B cell (primary cell): ENCODE measurements at regions not wholly inside any gene's neighbourhood (a gene's known extent, or its start where the extent isn't known, plus 50 kb on each side); places are given as distances from the start of the nearest gene placed in this dataset.
"Not testable (repeated sequence)": the region's sequence is repeated elsewhere in the genome, so short reads cannot be mapped to it uniquely, and the experiment has no call there.

ENCODE experiments used
- ATAC-seq: fragments of 200-7000 bp; cut with Tn5 transposase; one replicate; pipeline ENCODE4 v1.10.0; 2021; ENCODE audit warnings: low read depth, mild to moderate bottlenecking, moderate number of reproducible peaks, moderate library complexity
- CTCF ChIA-PET: fragments of 350-600 bp; sonication (Branson Sonifier 250); formaldehyde crosslinking; loops from one replicate; lab custom pipeline; 2021; ENCODE audit warnings: antibody characterized with exemption, inconsistent platforms; lab: Charles Lee
- POLR2A ChIA-PET: fragments of 350-600 bp; sonication (Branson Sonifier 250); formaldehyde crosslinking; loops from one replicate; lab custom pipeline; 2021; ENCODE audit warnings: antibody characterized with exemption; lab: Charles Lee
- DNase-seq: peaks from one replicate; pipeline ENCODE4 v3.0.0; 2013
- H2AFZ ChIP-seq: 2 replicates; pipeline ENCODE4 v1.6.1; 2012; ENCODE audit warnings: mild to moderate bottlenecking, low read depth, low read length; ENCODE audit not compliant: insufficient read depth, poor library complexity, severe bottlenecking
- H3K27ac ChIP-seq, 2 donors: 1 replicate in 1 of 2; 2 replicates in 1 of 2; pipeline ENCODE4 v1.5.1; 2012 to 2013; ENCODE audit warnings: low read length in 2 of 2, mild to moderate bottlenecking in 2 of 2, moderate library complexity in 1 of 2
- H3K27me3 ChIP-seq, 4 experiments: fragments of 200-600 bp in 1 of 4; sonication (generic) in 1 of 4; replicated peaks in 1 of 4; 1 replicate in 2 of 4; 2 replicates in 2 of 4; pipeline versions ENCODE4 v1.6.1 to v1.7.0; 2013 to 2016; ENCODE audit warnings: low read length in 3 of 4, mild to moderate bottlenecking in 2 of 4, mixed read lengths in 1 of 4, moderate library complexity in 1 of 4; ENCODE audit not compliant: insufficient read depth in 4 of 4, control insufficient read depth in 3 of 4; ENCODE audit errors: control extremely low read depth in 1 of 4
- H3K36me3 ChIP-seq, 2 experiments: replicated peaks in 1 of 2; 1 replicate in 1 of 2; 2 replicates in 1 of 2; pipeline versions ENCODE4 v1.6.1 to v1.7.1; 2013; ENCODE audit warnings: low read length in 1 of 2; ENCODE audit not compliant: insufficient read depth in 2 of 2, control insufficient read depth in 1 of 2; ENCODE audit errors: control extremely low read depth in 1 of 2, extremely low read depth in 1 of 2
- H3K4me1 ChIP-seq, 2 donors: fragments of 200-600 bp in 1 of 2; sonication (generic) in 1 of 2; 1 replicate in 1 of 2; 2 replicates in 1 of 2; pipeline versions ENCODE4 v1.5.1 to v1.6.1; 2013 to 2017; ENCODE audit warnings: low read length in 2 of 2; ENCODE audit not compliant: control insufficient read depth in 2 of 2, insufficient read depth in 2 of 2
- H3K4me2 ChIP-seq: replicated peaks from 2 replicates; pipeline ENCODE3; 2012; ENCODE audit warnings: mild to moderate bottlenecking, low read depth, low read length; ENCODE audit not compliant: poor library complexity, severe bottlenecking
- H3K4me3 ChIP-seq, 5 experiments: fragments of 200-600 bp in 1 of 5; sonication (generic) in 1 of 5; 1 replicate in 3 of 5; 2 replicates in 2 of 5; pipeline versions ENCODE4 v1.5.1 to v1.7.0; 2011 to 2016; ENCODE audit warnings: low read length in 4 of 5, mild to moderate bottlenecking in 4 of 5, low read depth in 2 of 5, control low read depth in 1 of 5, moderate library complexity in 1 of 5; ENCODE audit not compliant: insufficient read depth in 1 of 5; ENCODE audit errors: control extremely low read depth in 1 of 5, extremely low read depth in 1 of 5
- H3K79me2 ChIP-seq: fragments of 200-600 bp; sonication (generic); one replicate; pipeline ENCODE4 v1.6.0; 2016; ENCODE audit warnings: low read length; ENCODE audit not compliant: control insufficient read depth, insufficient read depth
- H3K9ac ChIP-seq: fragments of 200-600 bp; sonication (generic); 2 replicates; pipeline ENCODE4 v1.6.1; 2017; ENCODE audit warnings: mild to moderate bottlenecking, low read length, moderate library complexity
- H3K9me3 ChIP-seq, 3 donors: one replicate each; pipeline versions ENCODE4 v1.6.1 to v1.7.1; 2013; ENCODE audit warnings: low read length in 2 of 3; ENCODE audit not compliant: control insufficient read depth in 2 of 3, insufficient read depth in 1 of 3; ENCODE audit errors: control extremely low read depth in 1 of 3
- H4K20me1 ChIP-seq: 2 replicates; pipeline ENCODE4 v1.6.0; 2012; ENCODE audit warnings: mild to moderate bottlenecking, low read length; ENCODE audit not compliant: insufficient read depth, control insufficient read depth, poor library complexity, severe bottlenecking
- H3K27ac Mint-ChIP-seq: one replicate; pipeline ENCODE4 v1.8.0; 2021; ENCODE audit warnings: mixed read lengths
- H3K27me3 Mint-ChIP-seq: one replicate; pipeline ENCODE4 v1.8.0; 2021; ENCODE audit warnings: mixed read lengths
- H3K4me1 Mint-ChIP-seq: one replicate; pipeline ENCODE4 v1.8.0; 2021; ENCODE audit warnings: mixed read lengths
- H3K4me3 Mint-ChIP-seq: one replicate; pipeline ENCODE4 v1.8.0; 2021; ENCODE audit warnings: mixed read lengths
- H3K9me3 Mint-ChIP-seq: one replicate; pipeline ENCODE4 v1.8.0; 2022; ENCODE audit warnings: mixed read lengths; ENCODE audit not compliant: insufficient read depth
- EZH2 ChIP-seq: IDR thresholded peaks from 2 replicates; pipeline ENCODE4 v1.6.1; 2012; ENCODE audit warnings: borderline replicate concordance, low read depth, mild to moderate bottlenecking, moderate library complexity, low read length; ENCODE audit not compliant: insufficient read depth, poor library complexity, severe bottlenecking
- WGBS: methylation state at CpG from one replicate; pipeline ENCODE4 v1.1.5; 2013; ENCODE audit warnings: missing lambda C conversion rate; ENCODE audit not compliant: insufficient coverage; 5-methylcytosine and 5-hydroxymethylcytosine counted together
- intact Hi-C: fragments of 100-400 bp; cut with micrococcal nuclease; formaldehyde crosslinking; loops from one replicate; pipeline ENCODE4 v1.10.0; 2022
- TF ChIP-seq, protein P1 (sequence below): fragments of 200-600 bp; IDR thresholded peaks from one replicate; pipeline ENCODE4 v1.8.0; 2022; ENCODE audit warnings: antibody characterized with exemption, mild to moderate bottlenecking

DNA sequence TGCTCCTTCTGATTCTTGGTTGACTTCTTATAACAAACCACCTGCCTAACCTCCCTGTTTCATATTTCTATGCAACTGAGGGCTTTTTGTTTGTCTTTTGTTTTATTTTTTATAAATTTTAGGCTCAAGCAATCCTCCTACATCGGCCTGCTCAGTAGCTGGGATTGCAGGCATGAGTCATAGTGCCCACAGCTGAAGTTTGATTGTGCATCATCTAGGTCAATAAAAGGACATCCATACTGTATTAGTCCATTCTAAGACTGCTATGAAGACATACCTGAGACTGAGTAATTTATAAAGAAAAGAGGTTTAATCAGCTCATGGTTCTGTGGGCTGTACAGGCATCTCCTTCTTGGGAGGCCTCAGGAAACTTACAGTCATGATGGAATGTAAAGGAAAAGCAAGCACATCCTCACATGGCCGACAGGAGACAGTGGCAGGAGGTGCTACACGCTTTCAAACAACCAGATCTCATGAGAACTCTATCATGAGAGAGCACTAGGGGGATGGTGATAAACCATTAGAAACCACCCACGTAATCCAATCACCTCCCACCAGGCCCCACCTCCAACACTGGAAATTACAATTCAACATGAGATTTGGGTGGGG, 285.0 kb downstream of the SIPA1L2 start:
- Mint-ChIP-seq H3K4me3 (no peak overlapping the region), H3K4me1 (no peaks in the 10 kb centered on the region), H3K27ac (no peak overlapping the region), H3K27me3 (no peaks in the 10 kb centered on the region), H3K9me3 (no peaks in the 10 kb centered on the region)
- Histone ChIP-seq H3K36me3 (no peaks in the 10 kb centered on the region), H3K27me3 (no peaks in the 10 kb centered on the region), H3K27ac (no peak overlapping the region), H3K4me3 (no peak overlapping the region), H4K20me1 (no peaks in the 10 kb centered on the region), H3K4me2 (no peak overlapping the region), H3K9me3 (peaks cover 0 to 6% (median 5%) of the 10 kb centered on the region in 3 donors), H3K4me1 (no peaks in the 10 kb centered on the region), H2AFZ (no peak overlapping the region), H3K9ac (no peak overlapping the region), H3K79me2 (no peaks in the 10 kb centered on the region)
- ChIA-PET POLR2A (no interaction called here), CTCF (no interaction called here)
- no peak for ATAC-seq
- 83% methylated on average over 1 of the region's 4 CpGs for WGBS
- intact Hi-C loops, result no loop called here
- DNase-seq, result no peak
- no peak for TF ChIP-seq EZH2
- TF ChIP-seq, protein P1, sequence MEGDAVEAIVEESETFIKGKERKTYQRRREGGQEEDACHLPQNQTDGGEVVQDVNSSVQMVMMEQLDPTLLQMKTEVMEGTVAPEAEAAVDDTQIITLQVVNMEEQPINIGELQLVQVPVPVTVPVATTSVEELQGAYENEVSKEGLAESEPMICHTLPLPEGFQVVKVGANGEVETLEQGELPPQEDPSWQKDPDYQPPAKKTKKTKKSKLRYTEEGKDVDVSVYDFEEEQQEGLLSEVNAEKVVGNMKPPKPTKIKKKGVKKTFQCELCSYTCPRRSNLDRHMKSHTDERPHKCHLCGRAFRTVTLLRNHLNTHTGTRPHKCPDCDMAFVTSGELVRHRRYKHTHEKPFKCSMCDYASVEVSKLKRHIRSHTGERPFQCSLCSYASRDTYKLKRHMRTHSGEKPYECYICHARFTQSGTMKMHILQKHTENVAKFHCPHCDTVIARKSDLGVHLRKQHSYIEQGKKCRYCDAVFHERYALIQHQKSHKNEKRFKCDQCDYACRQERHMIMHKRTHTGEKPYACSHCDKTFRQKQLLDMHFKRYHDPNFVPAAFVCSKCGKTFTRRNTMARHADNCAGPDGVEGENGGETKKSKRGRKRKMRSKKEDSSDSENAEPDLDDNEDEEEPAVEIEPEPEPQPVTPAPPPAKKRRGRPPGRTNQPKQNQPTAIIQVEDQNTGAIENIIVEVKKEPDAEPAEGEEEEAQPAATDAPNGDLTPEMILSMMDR, result no peak

GRCh38 chr1:232344186-232344585, 285.7 kb downstream of the SIPA1L2 start:
- no CpG with 5 or more reads among the region's 3 CpGs for WGBS
- intact Hi-C loops, result not testable (repeated sequence)

More at GRCh38 chr1:232344186-232344585, 285.7 kb downstream of the SIPA1L2 start:
- H4K20me1 ChIP-seq, H3K4me3 Mint-ChIP-seq, H3K4me1 Mint-ChIP-seq, H3K9me3 ChIP-seq, H3K4me1 ChIP-seq, H3K9me3 Mint-ChIP-seq, H3K27me3 ChIP-seq, H3K4me2 ChIP-seq, H3K36me3 ChIP-seq, POLR2A ChIA-PET, H3K27ac ChIP-seq, H2AFZ ChIP-seq, ATAC-seq, H3K79me2 ChIP-seq, DNase-seq, CTCF ChIA-PET, H3K27me3 Mint-ChIP-seq, H3K4me3 ChIP-seq, H3K9ac ChIP-seq, H3K27ac Mint-ChIP-seq: not testable (repeated sequence)
